CD4-positive, alpha-beta T cell treated with Interleukin-21 for 1 hour (primary cell): ENCODE measurements at regions not wholly inside any gene's neighbourhood (a gene's known extent, or its start where the extent isn't known, plus 50 kb on each side); places are given as distances from the start of the nearest gene placed in this dataset.

Source experiments
- DNase-seq: peaks from one replicate; pipeline ENCODE4 v3.0.0-alpha.2; 2020

DNA sequence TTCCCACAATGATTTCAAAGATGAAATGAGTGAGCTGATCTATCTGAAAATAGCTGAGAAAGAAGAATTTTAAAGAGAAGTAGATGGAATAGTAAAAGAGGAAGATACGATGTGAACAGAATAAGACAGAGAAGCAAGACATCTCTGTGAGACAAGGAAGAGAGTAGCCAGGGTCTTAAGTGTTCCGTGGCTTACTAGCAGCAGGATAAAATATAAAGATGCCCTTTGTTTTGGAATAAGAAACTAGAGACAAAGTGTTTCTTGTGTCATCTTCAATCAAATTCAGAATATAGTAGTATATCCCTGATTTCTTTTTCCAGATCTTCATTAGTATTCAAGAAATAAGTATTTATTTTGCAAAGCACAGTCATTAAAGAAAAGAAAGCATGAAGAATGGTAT lies 281.0 kb upstream of the NECTIN3 start:
- no peak for DNase-seq

DNA sequence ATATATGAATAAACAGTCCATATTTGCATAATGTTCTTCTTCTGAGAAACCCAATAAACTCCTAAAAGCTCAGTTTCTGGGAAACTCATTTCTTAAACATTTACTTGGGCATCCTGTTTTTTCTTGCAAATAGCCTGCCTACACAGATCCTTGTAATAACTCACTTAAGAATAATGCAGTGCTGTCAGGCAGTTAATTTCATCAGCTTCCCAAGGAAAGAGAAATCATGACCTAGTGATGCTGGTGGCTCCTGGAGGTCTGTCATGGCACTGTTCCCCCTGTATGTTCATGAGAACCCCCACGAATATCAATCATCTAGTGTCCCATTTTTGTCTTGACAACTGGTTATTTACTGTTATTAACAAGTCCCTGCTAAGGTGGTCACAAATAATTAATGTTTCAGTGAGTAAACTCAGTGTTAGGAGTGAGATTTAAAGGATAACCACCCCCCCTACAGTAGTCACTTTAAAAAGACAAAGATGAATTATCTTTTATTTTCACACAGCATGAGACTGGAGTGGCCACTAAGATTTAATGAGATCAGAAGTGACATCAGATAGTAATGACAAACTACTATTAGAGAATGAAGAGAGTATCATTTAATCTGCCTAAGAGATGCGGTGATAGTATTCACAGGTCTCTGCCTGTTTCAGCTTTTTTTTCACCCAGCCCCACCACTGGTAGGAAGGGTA lies 279.5 kb upstream of the NECTIN3 start:
- DNase-seq, result no peak

DNA sequence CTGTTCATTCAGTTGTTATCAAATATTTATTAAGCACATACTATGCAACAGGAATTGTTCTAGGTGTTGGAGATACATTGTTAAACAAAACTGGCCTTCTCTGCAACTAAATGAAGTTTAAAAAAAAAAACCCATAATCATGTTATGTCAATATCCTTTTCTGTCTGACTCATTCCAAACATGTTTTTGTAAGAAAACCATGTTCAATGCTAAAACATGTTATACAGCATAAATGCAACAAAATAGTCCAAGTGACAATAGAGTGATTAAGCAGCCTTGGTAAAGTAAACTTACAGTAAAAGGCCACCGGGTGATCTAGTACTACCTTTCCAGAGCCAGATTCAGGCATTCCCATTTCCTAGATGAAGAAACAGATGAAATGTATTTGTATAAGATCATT lies 278.0 kb upstream of the NECTIN3 start:
- no peak for DNase-seq

- no peak for DNase-seq
Measured at GRCh38 chr3:110795163-110795562, 276.5 kb upstream of the NECTIN3 start.

- DNase-seq, result no peak
Measured at GRCh38 chr3:110799271-110799670, 272.3 kb upstream of the NECTIN3 start.

DNA sequence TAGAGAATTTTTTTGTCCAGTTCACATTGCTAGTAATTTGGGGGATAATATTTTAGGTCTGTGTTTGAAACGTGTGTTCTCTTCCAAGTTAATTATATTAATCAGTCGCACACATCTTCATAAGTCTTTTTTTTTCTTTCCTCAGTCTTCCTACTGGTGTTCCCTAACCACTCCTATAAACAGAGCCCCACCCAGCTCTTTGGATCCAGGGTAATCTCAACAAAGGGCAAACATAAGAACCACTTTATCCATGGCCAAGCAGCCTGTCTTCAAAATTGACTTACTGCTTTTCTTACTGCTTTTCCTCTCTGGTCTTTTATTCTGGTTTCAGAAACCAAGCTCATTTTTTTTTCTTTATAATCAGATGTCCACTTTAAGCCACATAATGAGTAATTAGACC lies 266.8 kb upstream of the NECTIN3 start:
- DNase-seq, result no peak

DNA sequence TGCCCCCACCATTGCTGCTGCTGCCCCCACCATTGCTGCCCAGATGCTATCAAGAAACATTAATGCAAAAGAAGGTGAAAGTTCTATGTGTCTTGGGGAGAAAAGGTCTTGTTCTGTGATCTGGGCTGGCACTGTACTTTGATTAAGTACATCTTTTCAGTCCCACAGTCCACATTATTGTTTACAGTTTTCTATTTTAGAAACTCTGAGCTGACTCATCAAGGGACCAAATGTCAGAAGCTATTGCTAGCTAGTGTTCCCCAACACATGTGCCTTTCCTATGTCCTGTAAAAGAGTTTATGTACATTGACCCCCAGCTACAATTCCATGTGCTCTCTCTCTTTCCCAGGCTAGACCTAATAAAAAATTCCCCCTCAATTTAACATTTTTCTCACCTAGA lies 264.7 kb upstream of the NECTIN3 start:
- DNase-seq, result no peak

DNA sequence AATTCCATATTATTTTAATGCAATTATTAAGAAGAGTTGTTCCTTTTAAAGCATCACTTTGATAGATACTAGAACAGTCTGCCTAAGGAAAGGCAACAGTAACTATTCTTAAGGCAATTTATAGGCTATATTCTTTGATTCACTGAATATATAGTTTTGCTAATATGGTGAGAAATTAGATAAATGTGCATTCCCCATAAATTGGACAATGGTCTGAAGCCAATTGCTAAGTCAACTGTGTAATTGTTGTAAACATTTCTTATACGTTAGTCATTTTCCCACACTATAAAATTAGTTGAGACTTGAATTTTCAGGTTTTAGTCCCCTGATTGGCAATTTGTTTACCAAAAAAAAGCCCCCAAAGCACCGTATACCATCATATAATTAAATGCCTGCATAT lies 263.0 kb upstream of the NECTIN3 start:
- DNase-seq, result no peak

- DNase-seq, result no peak
Measured at GRCh38 chr3:110810356-110810755, 261.3 kb upstream of the NECTIN3 start.

- DNase-seq, result no peak
Measured at GRCh38 chr3:110811050-110811449, 260.6 kb upstream of the NECTIN3 start.

- no peak for DNase-seq
Measured at GRCh38 chr3:110813541-110813940, 258.1 kb upstream of the NECTIN3 start.

- DNase-seq, result peak; percentile 14
Measured at GRCh38 chr3:110814170-110815007, 257.2 kb upstream of the NECTIN3 start.

GRCh38 chr3:110815008-110815583 lies 256.5 kb upstream of the NECTIN3 start:
- DNase-seq, result no peak

GRCh38 chr3:110816008-110816407 lies 255.6 kb upstream of the NECTIN3 start:
- DNase-seq, result no peak

DNA sequence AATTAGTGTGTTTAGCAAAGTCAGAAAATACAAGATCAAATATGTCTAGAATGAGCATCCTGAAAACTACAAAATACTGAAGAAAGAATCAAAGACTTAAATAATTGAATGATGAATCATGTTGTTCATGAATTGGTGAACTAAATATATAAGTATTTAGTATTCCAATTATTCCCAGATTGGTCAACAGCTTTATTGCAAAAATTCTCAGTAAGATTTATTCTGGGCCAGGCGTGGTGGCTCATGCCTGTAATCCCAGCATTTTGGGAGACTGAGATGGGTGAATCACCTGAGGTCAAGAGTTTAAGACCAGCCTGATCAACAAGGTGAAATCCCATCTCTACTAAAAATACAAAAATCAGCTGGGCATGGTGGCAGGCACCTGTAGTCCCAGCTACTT lies 250.0 kb upstream of the NECTIN3 start:
- no peak for DNase-seq

DNA sequence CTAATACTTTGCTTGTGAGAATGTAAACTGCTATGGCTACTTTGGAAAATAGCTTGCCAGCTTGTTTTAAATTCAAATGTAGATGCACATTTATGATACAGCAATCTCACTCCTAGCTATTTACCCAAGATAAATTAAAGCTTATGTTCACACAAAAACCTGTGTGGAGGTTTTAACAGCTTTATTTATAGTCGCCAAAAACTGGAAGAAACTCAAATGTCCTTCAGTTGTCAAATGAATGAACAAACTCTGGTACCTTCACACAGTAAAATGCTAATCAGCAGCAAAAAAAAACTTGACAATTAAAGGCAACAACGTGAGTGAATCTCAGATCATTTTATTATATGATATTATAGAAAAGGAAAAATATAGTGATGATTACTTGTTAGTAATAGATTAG lies 248.6 kb upstream of the NECTIN3 start:
- DNase-seq, result no peak

GRCh38 chr3:110846971-110847370 lies 224.6 kb upstream of the NECTIN3 start:
- no peak for DNase-seq

GRCh38 chr3:110849064-110849463 lies 222.6 kb upstream of the NECTIN3 start:
- no peak for DNase-seq

GRCh38 chr3:110851736-110852135 lies 219.9 kb upstream of the NECTIN3 start:
- DNase-seq, result no peak

DNA sequence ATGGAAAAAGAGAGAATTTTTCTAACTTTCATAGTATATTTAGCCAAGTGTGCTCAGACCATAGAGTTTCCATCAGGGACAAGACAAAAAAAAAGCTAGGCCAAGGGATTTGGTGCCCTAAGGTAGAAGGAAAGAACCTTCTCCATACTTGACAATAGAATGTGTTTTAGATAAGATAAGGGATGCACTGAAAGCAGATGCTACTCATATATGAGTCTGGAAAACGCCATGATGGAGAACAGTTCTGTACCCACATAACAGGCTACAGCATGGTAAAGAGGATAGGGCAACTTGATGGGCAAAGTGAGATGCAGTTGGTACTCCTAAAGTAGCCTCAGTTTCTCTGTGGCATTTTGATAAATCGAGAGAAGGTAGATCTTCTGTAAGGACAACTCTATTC lies 216.4 kb upstream of the NECTIN3 start:
- DNase-seq, result no peak

- DNase-seq, result no peak
Measured at GRCh38 chr3:110856916-110857315, 214.7 kb upstream of the NECTIN3 start.

- DNase-seq, result no peak
Measured at GRCh38 chr3:110858549-110858948, 213.1 kb upstream of the NECTIN3 start.

- no peak for DNase-seq
Measured at GRCh38 chr3:110859336-110859735, 212.3 kb upstream of the NECTIN3 start.

DNA sequence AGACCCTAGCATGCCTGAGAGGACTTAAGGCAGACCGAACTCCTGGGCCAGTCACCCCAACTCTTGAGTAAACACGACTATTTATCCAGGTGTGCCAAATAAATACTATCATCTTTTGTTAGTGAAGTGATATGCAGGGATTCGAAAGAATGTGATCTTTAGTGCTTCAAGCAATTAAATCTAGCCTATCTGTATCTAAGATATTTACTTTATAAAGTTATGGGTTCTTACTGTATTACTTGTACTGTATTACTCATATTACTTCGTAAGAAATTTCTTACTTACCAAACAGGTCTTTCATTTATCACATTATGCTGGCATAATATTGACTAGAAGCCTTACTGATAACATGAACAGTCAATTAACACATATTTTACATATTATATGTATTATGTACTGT lies 211.6 kb upstream of the NECTIN3 start:
- DNase-seq, result no peak
